ENCODE measurements at regions not wholly inside any gene's neighbourhood (a gene's known extent, or its start where the extent isn't known, plus 50 kb on each side); places are given as distances from the start of the nearest gene placed in this dataset.

DNA sequence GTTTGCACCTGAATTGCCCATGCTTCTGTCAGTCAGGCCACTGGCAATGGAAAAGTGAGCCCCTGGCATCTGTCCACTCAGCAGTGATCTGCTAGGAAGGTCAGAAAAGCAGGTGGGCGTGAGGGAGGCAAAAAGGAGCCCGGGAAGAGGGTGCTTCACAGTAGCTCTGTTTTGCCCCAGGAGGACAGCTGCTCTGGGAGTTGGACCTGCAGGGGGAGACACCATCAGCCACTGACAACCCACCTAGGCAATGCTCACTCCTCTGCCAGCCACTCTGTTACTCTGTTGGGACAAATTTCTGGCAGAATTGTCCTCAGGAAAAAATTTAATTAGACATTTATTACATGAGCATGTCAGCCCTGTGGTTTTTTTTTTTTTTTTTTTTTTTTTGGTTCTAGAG lies 146.4 kb downstream of the LRIG2 start:
- TF ChIP-seq, protein P1, sequence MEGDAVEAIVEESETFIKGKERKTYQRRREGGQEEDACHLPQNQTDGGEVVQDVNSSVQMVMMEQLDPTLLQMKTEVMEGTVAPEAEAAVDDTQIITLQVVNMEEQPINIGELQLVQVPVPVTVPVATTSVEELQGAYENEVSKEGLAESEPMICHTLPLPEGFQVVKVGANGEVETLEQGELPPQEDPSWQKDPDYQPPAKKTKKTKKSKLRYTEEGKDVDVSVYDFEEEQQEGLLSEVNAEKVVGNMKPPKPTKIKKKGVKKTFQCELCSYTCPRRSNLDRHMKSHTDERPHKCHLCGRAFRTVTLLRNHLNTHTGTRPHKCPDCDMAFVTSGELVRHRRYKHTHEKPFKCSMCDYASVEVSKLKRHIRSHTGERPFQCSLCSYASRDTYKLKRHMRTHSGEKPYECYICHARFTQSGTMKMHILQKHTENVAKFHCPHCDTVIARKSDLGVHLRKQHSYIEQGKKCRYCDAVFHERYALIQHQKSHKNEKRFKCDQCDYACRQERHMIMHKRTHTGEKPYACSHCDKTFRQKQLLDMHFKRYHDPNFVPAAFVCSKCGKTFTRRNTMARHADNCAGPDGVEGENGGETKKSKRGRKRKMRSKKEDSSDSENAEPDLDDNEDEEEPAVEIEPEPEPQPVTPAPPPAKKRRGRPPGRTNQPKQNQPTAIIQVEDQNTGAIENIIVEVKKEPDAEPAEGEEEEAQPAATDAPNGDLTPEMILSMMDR (optimal IDR thresholded peaks at IDR 0.05 in 1 of 3, IDR thresholded peaks at IDR 0.05 in 1 of 3, conservative IDR thresholded peaks at IDR 0.05 in 1 of 3; ENCODE audit: extremely low read depth in 1 of 3, insufficient read depth in 2 of 3, low read length in 3 of 3) = peak; percentile 16 to 59 (median 53)
- TF ChIP-seq EZH2 (IDR thresholded peaks at IDR 0.05; ENCODE audit: low read length) = no peak

Data from keratinocyte (primary cell).